ENCODE measurements at regions not wholly inside any gene's neighbourhood (a gene's known extent, or its start where the extent isn't known, plus 50 kb on each side); places are given as distances from the start of the nearest gene placed in this dataset.
"Not testable (repeated sequence)": the region's sequence is repeated elsewhere in the genome, so short reads cannot be mapped to it uniquely, and the experiment has no call there.

- no peak for DNase-seq
Measured at GRCh38 chr9:86645303-86645702, 291.1 kb upstream of the TUT7 start.

DNA sequence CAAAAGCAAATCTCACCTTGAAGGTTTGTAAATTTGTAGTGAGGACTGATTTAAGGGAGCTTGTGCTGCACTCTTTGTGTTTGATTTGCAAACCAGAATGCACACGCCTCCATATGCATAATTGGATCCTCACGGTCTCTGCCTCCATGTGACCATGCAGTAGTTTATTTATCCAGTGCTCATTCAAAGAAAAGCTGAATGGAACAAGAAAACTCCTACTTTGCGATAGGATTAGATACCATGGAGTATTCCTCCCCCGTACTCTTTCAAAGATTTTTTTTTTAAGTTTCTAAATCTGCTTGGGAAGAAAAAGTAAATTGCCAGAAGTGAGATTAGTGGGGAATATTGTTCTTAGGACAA is 290.4 kb upstream of the TUT7 start:
- no peak for DNase-seq

DNA sequence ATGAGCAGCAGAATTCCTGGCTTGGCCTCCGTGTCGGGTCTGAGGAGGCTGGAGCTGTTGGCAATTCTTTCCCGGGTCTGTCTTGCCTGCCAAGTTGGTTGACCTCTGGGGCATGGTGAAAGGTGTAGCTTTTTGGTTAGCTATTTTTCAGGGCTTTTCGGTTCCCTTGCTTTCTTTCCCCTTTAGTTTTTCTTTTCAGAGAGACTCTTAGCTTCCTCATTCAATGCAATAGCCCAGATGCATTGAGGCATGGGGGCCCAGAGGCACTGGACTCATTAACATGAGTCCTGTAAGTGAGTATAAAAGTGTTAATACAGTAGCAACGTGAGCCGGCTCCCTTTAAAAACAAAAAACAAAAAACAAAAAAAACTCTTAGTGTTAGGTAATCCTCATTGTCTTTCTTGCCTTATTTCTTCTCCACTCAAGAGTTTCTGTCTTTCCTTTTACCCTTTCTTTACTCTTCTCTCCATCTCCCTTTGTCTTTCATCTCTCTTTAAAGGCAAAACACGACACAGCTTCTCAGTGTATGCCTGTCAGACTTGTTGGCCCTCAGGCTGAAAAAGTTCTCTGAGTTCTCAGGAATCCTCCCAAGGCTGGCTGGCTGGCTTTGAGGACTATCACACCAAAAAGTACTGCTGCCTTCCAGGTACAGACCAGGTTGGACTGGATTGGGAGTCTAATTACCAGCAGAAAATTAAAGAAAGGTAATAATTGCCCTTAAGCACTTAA is 289.9 kb upstream of the TUT7 start:
- no peak for DNase-seq

DNA sequence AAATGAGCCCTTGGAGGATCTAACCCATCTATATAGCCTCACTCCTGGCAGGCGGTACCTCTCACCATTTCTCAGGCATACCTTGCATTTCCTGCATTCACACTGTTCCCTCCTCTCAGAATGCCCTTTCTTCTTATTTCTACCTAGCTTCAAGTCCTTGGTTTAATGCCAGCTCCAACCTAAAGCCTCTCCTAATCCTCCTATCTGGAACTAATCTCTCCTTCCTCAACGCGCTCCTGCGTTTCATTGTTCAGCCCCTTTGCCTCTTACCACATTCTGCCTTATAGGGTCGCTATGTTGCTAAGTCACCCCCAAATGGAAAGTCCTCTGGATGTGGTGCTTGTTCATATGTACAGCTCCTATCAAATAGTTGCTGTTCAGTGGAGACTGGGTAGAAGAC is 288.5 kb upstream of the TUT7 start:
- no peak for DNase-seq

- DNase-seq, result no peak
Measured at GRCh38 chr9:86641970-86642369, 287.8 kb upstream of the TUT7 start.

DNA sequence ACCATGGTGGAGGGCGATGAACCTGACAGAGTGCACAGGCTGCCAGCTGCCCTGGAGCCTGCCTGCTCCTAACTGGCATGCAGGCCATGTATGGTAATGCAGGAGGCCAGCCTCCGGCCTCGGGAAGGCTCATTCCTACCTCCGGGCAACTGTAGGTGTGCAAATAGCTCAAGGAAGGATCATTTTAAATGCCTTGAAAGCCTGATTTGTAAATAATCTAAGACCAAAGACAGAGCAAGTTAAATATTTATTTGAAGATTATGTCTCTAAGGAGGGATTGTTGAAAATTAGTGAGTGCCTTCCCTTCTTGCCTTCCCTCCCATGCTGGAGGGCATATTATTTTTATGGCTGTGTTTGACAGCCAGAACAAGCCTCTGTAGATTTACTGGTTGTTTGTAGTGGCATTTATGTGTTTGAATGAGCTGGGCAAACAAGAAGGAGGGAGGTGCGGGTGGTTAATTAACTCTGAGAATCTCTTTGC is 285.7 kb upstream of the TUT7 start:
- peak in 1 of 2 experiments; percentile 5 for DNase-seq

DNA sequence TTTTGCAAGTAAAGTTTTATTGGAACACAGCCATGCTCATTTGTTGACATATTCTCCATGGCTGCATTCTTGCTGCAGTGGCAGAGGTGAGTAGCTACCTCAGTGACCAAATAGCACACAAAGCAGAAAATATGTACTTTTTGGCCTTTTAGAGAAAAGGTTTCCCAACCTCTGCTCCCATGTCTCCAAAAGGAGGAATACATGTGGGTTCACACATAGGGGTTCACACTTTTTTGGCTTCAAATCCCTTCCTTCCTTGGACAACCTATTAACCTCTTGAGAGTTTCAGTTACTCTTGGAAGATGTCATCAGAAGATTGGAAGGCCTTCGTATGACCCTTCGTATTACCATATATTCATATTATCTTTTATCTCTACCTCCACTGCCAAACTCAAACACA is 285.1 kb upstream of the TUT7 start:
- no peak for DNase-seq

- no peak for DNase-seq
Measured at GRCh38 chr9:86638109-86638508, 283.9 kb upstream of the TUT7 start.

DNA sequence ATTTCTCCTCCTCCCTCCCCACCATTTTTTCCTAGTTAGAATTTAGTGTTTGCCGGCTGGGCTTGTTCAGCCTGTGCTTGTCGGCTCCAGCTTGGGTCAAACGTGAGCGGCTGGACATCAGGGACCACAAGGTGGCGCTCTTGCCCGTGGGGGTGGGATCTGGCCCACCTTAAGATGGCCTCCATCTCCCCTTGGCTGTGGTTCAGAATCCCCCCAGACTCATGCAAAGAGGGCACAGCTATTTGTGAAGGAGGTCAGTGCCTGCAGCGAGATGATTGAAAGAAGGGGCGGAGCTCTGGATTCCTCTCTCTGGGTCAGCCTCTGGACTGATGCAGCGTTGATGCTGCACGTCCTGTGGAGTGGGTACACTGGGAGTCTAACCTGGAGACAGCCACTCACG is 283.3 kb upstream of the TUT7 start:
- peak in 1 of 2 experiments; percentile 1 for DNase-seq

GRCh38 chr9:86636519-86636918 is 282.3 kb upstream of the TUT7 start:
- DNase-seq, result no peak

GRCh38 chr9:86636038-86636437 is 281.8 kb upstream of the TUT7 start:
- no peak for DNase-seq

- DNase-seq, result no peak
Measured at GRCh38 chr9:86634501-86634900, 280.3 kb upstream of the TUT7 start.

DNA sequence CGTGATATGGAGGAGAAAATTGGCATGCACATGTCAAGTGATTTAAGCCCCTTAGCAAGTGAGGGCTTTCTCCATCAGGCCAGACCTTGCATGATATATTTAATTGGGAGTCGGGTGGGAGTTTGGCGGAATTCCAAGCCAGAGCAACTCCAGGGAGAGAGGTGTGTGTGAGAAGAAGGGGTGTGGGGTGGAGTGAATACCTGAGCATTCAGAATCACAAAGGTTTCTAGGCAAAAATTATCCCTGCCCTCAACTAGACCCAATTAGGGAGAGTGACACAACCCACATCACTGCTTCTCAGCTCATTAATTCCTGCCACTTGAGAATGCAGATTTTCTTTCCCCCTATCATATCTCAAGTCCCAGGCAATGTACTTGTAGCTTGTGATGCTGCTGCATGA is 279.7 kb upstream of the TUT7 start:
- DNase-seq, result no peak

- DNase-seq, result no peak
Measured at GRCh38 chr9:86632537-86632936, 278.3 kb upstream of the TUT7 start.

DNA sequence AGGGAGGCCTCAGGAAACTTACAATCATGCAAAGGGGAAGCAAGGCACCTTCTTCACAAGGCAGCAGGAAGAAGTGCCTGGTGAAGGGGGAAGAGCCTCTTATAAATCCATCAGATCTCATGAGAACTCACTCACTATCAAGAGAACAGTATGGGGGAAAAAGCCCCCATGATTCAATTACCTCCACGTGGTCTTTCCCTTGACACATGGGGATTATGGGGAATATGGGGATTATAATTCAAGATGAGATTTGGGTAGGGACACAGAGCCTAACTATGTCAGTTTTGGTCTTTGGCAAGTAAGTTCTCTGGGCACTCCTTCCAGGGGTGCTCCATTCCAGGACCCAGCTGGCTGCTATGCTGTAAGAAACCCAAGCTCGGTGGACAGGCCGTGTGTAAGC is 275.3 kb upstream of the TUT7 start:
- no peak for DNase-seq

- no peak for DNase-seq
Measured at GRCh38 chr9:86626802-86627201, 272.6 kb upstream of the TUT7 start.

DNA sequence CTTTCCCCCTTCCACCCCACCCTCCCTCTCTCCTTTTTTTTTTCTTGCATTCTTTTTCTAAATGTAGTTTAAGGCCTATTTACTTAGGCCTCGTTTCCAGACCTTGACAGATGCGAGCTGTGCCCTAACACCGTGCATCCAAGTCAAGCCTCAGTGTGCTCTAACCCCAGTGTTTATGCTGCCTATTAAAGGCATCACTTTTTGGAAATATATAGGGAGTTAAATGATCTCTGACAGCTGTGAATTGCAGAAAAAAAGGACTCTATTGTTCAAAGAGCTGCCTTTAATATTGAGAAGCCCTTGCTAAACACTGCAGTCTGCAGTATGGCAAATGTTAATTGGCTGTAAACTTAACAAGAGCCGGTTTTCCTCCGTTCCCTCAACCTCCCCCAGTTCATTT is 270.4 kb upstream of the TUT7 start:
- no peak for DNase-seq

GRCh38 chr9:86614871-86615849 is 260.9 kb upstream of the TUT7 start:
- DNase-seq, result no peak

DNA sequence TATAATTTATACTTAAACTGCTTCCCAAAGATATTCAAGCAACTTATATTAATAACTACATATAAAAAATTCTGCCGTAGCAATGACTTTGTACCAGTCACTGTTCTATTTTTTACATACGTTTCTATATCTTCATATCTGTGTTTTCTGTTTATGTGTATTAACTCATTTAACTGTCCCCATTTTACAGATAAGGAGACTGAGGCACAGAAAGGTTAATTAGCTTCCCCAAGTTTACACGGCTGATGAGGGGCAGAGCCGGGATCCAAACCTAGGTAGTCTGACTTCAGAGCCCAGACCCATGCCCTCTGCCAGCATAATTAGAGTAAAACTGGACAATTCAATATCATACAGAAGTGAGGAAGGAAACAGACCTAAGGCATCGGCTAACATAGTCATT is 259.7 kb upstream of the TUT7 start:
- no peak for DNase-seq

- not testable (repeated sequence) for DNase-seq
Measured at GRCh38 chr9:86611534-86611933, 257.3 kb upstream of the TUT7 start.

GRCh38 chr9:86605303-86605702 is 251.1 kb upstream of the TUT7 start:
- DNase-seq, result no peak

DNA sequence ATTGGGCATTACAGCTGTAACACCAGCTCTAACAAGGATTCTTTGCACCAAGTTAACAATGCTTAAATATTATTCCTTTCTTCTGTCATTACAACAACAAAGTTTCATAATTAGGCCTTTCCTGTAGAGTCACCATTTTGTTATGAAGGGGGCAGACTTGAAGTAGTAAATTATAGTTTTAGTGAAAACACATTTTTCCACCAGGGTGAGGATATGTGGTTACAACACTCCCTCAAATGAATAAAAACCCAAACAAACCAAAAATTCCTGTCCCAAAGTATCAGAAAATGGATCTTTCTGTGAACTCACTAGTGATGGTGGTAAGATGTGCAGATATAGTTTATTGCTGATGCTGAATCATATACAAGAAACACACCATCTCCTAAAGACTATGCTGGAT is 250.5 kb upstream of the TUT7 start:
- DNase-seq, result no peak

DNA sequence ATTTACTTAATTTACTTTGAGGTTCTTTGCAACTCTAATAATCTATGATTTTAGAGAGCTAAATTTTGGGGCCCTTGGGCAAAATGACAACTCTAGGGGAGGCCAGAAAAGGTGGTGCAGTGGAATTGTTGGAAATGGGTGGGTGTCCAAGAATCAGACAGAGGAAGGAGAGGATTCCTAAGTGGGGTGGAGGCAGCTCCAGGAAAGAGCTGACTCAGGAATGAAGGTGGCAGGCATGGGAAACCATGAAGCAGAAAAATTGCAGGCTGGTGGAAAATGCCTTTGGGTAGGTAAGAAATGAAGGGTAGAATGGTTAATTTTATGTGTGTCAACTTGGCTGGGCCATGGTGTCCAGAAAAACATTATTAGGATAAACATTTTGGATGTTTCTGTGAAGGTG is 248.5 kb upstream of the TUT7 start:
- no peak for DNase-seq

- DNase-seq, result no peak
Measured at GRCh38 chr9:86601697-86602096, 247.5 kb upstream of the TUT7 start.
